Fibroblast of lung (primary cell): ENCODE measurements at regions not wholly inside any gene's neighbourhood (a gene's known extent, or its start where the extent isn't known, plus 50 kb on each side); places are given as distances from the start of the nearest gene placed in this dataset.

ENCODE experiments used
- CTCF ChIP-seq, 2 donors: IDR thresholded peaks in 1 of 2; conservative IDR thresholded peaks in 1 of 2; 1 replicate in 1 of 2; 2 replicates in 1 of 2; pipeline ENCODE4 v1.5.1; 2011 to 2012; ENCODE audit warnings: low read length in 2 of 2, control low read depth in 1 of 2, inconsistent platforms in 1 of 2, low read depth in 1 of 2, mild to moderate bottlenecking in 1 of 2
- EZH2 ChIP-seq: IDR thresholded peaks from 2 replicates; pipeline ENCODE4 v1.5.1; 2012; ENCODE audit warnings: low read length, control low read depth, mild to moderate bottlenecking; ENCODE audit errors: missing control alignments

- TF ChIP-seq CTCF (conservative IDR thresholded peaks at IDR 0.05 in 1 of 2, IDR thresholded peaks at IDR 0.05 in 1 of 2; ENCODE audit: low read depth in 1 of 2, low read length in 2 of 2) (no peak), EZH2 (no peak)
These were observed 429.4 kb upstream of the TMPRSS15 start for GRCh38 chr21:18832950-18833349.
